Fibroblast of gingiva (primary cell): ENCODE measurements at regions not wholly inside any gene's neighbourhood (a gene's known extent, or its start where the extent isn't known, plus 50 kb on each side); places are given as distances from the start of the nearest gene placed in this dataset.
A peak's percentile ranks its signal among the peaks of the same experiment; 100 is the strongest.
"Not testable (repeated sequence)": the region's sequence is repeated elsewhere in the genome, so short reads cannot be mapped to it uniquely, and the experiment has no call there.

Source experiments
- DNase-seq: peaks from one replicate; pipeline ENCODE4 v3.0.0-alpha.2; 2011; ENCODE audit warnings: low read depth

- peak; percentile 23 for DNase-seq
Measured at GRCh38 chr1:170376801-170377385, 155.1 kb upstream of the GORAB start.

- DNase-seq = no peak
Measured at GRCh38 chr1:170377440-170377839, 154.5 kb upstream of the GORAB start.

DNA sequence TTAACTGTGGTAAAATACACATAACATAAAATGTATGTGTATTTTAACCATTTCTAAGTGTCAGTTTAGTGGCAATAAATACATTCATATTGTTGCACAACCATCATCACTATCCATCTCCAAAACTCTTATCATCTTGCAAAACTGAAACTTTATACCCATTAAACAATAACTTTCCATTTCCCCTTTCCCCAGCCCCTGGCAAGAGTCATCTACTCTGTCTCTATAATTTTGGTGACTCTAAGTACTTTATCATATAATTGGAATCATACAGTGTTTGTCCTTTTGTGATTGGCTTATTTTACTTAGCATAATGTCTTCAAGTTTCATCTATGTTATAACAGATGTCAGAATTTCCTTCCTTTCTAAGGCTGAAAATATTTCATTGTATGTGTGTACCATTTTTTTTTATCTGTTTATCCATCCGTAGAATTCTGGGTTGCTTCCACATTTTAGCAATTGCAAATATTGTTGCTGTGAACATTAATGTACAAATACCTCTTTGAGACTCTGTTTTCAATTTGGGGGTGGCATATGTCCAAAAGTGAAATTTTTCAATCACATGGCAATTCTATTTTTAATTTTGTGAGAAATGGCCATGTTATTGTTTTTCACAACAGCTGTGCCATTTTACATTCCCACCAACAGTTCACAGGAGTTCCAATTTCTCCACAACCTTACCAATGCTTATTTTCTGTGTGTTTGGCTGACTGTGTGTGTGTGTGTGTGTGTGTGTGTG is 153.9 kb upstream of the GORAB start:
- DNase-seq = peak; percentile 94

GRCh38 chr1:170385750-170386149 is 146.2 kb upstream of the GORAB start:
- DNase-seq = no peak

- DNase-seq = no peak
Measured at GRCh38 chr1:170388489-170388888, 143.5 kb upstream of the GORAB start.

- DNase-seq = no peak
Measured at GRCh38 chr1:170395149-170395548, 136.8 kb upstream of the GORAB start.

GRCh38 chr1:170397061-170397460 is 134.9 kb upstream of the GORAB start:
- no peak for DNase-seq

DNA sequence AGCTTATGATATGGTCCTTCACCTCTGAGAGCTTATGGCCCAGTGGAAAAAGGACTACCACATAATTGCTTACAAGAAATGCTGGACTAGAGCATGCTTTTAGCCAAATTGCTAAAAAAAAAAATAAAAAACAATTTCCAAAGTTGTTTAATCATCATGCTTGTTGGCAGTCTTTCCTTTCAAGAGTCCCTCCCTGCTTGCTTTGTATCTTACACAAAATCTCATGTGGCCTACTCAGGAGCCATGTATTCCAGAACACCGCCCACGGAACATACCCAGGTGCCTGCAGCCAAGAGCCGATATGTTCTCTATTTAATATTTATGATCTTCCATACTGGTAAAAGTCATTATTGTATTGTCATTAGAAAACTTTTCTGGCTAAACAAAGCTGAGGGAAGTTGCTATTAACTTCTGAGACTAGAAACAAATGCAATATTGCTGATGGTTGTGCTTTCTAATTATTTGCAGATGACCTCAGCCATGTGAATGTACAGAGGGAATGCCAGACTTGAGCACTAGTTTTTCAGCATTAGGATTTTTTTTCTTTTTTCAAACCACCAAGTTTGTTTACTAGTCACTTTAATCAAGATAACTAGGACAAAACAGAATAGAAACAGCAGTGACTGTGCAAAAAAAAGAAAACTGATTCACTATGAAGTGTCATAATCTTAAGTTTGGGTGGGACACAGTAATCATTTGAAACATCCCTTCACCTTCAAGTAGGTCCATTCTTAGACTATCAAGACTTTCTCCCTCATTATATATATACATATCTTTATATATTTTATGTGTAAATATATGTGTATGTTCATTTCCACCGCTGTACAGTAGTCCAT is 129.3 kb upstream of the GORAB start:
- peak; percentile 65 for DNase-seq

DNA sequence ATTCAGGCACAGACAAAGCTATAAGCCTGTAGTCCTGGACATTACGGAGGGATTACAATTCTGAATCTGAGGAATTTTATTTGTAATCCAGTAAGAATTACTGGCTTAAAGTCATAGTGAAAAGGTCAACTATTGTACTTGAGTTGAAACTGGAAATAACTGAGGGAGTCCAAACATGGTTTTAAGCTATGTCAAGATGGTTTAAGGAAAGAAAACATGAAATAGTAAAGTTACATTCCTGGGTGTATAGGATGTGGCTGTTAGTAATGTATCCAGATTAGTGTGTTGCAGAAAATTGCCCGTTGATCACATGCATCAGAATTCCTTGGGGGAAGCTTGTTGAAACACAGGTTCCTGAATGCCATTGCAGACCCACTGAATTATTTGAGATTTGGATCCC is 124.8 kb upstream of the GORAB start:
- no peak for DNase-seq

GRCh38 chr1:170407581-170407980 is 124.4 kb upstream of the GORAB start:
- peak; percentile 42 for DNase-seq

GRCh38 chr1:170410401-170411166 is 121.4 kb upstream of the GORAB start:
- DNase-seq = peak; percentile 76

- DNase-seq = peak; percentile 52
Measured at GRCh38 chr1:170414989-170415709, 116.8 kb upstream of the GORAB start.

GRCh38 chr1:170415710-170416372 is 116.1 kb upstream of the GORAB start:
- DNase-seq = no peak

- DNase-seq = peak; percentile 14
Measured at GRCh38 chr1:170424346-170424745, 107.6 kb upstream of the GORAB start.

GRCh38 chr1:170426596-170426995 is 105.4 kb upstream of the GORAB start:
- DNase-seq = no peak

DNA sequence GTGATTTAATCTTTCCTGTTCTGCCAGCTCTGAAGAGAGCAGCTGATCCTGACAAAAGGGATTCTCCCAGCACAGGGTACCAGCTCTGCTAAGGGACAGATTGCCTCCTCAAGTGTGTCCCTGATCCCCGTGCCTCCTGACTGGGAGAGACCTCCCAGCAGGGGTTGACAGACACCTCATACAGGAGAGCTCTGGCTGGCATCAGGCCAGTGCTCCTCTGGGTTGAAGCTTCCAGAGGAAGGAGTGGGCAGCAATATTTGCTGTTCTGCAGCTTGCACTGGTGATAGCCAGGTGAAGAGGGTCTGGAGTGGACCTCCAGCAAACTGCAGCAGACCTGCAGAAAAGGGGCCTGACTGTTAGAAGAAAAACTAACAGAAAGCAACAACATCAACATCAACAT is 105.0 kb upstream of the GORAB start:
- not testable (repeated sequence) for DNase-seq

GRCh38 chr1:170436928-170437327 is 95.0 kb upstream of the GORAB start:
- no peak for DNase-seq

GRCh38 chr1:170445096-170445495 is 86.9 kb upstream of the GORAB start:
- peak; percentile 90 for DNase-seq

GRCh38 chr1:170448661-170449158 is 83.3 kb upstream of the GORAB start:
- DNase-seq = no peak

- DNase-seq = not testable (repeated sequence)
Measured at GRCh38 chr1:170457325-170458050, 74.5 kb upstream of the GORAB start.
